Gastrocnemius medialis (tissue), 4 donors: ENCODE measurements at regions not wholly inside any gene's neighbourhood (a gene's known extent, or its start where the extent isn't known, plus 50 kb on each side); places are given as distances from the start of the nearest gene placed in this dataset.

Experiments
- CTCF ChIP-seq, 5 experiments: fragments of 450-650 bp in 3 of 5; fragments of 200-600 bp in 2 of 5; sonication (generic) in 2 of 5; IDR thresholded peaks in 4 of 5; conservative IDR thresholded peaks in 1 of 5; 1 replicate in 4 of 5; 2 replicates in 1 of 5; pipeline ENCODE4 v1.5.1; 2016 to 2019; ENCODE audit warnings: antibody characterized with exemption in 5 of 5, mild to moderate bottlenecking in 3 of 5, moderate library complexity in 3 of 5
- POLR2A ChIP-seq, 2 donors: fragments of 450-650 bp; IDR thresholded peaks; one replicate each; pipeline ENCODE4 v1.6.1; 2017; ENCODE audit warnings: antibody characterized with exemption in 2 of 2, mild to moderate bottlenecking in 2 of 2, moderate library complexity in 2 of 2

GRCh38 chr10:118213436-118213835 lies 128.7 kb downstream of the FAM204A start:
- TF ChIP-seq CTCF (IDR thresholded peaks at IDR 0.05 in 4 of 5, conservative IDR thresholded peaks at IDR 0.05 in 1 of 5) = no peak
- TF ChIP-seq POLR2A (IDR thresholded peaks at IDR 0.05) = no peak
